GM18870 (cell line): ENCODE measurements at regions not wholly inside any gene's neighbourhood (a gene's known extent, or its start where the extent isn't known, plus 50 kb on each side); places are given as distances from the start of the nearest gene placed in this dataset.

Source experiments
- ATAC-seq: cut with Tn5 transposase; IDR thresholded peaks from one replicate; pipeline ENCODE4 v1.9.1; 2021; ENCODE audit warnings: moderate library complexity; ENCODE audit not compliant: unreplicated experiment

DNA sequence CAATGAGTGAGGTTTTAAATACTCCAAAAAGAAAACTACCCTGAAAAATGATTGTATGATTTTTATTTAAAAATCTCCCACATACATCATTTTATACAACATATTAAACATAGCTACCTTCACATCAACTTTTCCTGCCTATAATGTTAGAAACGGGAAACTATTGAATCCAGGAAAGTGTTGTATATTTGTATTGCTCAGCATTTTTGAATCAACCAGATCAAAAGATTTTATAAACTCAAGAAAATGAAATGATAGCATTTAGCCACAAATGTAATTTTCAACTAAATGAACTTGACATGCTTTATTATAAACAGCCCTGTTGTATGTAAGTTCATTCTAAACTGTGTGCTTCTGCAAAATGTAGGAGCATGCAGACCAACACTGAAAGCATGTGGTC, 124.6 kb upstream of the SLC10A2 start:
- ATAC-seq = no peak

DNA sequence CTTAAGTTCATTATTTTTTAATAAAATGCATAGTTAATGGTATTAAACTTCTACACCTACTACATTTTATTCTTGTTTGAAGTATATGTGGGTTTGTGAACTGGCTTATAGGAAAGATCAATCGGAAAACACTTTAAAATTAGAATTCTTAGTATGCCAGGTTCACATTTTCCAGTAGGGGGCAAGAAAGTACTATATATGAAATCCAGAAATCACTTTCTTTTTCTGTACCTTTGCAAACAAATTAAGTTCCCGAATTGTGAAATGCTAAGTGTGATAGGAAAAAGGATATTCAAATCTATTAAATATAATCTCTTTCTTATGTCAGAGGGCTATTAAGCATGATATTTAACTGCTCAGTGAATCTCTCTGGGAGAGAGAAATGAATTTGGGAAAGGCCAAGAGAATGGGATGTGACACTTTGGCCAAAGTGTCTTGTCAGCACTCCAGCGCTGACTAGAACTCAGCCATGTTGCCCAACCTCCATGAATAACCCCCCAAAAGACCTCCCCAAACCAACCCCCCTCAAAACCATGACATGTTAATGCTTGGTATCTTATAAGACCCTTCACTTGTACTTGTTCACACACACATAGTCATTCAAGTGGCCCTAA, 122.6 kb upstream of the SLC10A2 start:
- ATAC-seq = no peak

DNA sequence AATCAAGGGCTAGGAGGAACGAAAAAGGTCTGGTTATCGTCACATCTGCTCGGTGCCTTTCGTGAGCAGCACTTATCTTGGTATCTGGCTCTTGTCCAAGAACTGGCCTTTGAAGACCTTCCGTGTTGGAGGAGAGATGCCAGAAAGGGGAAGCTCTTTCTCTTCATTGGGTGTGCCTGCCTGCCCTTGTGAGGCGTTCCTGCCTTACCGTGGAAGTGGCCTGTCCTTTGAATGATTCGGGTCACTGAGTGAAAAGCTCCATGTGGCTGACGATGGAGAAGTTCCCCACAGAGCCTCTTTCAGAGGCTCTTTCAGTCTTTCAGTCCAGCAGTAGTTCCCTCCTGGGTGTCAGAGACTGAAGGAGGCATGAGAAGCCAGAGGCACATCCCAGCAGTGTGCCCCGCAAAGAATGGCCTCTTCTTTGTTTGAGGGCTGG, 121.5 kb upstream of the SLC10A2 start:
- ATAC-seq = no peak

GRCh38 chr13:103184413-103184812, 118.2 kb upstream of the SLC10A2 start:
- peak; percentile 62 for ATAC-seq

- ATAC-seq = no peak
These were observed 113.0 kb upstream of the SLC10A2 start for GRCh38 chr13:103178986-103179943.

GRCh38 chr13:103174966-103175365, 108.7 kb upstream of the SLC10A2 start:
- no peak for ATAC-seq

GRCh38 chr13:103168901-103169508, 102.8 kb upstream of the SLC10A2 start:
- no peak for ATAC-seq

DNA sequence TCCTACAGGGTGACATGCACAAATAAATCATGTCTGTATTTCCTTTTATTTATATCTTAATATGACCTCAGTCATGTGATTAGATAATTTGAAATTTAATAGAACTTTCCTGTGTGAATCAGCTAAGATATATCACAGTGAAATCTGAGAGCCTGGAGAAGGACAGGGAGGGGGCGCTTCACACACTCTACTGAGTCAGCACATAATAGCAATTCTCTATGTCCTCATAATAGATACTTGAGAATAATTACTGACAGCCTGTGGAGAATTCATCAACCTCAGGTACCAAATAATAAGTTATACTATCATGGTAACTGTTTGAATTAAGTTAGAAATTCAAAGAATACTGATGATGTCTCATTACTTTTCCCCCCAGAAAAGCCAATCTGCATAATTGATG, 98.0 kb upstream of the SLC10A2 start:
- no peak for ATAC-seq

- ATAC-seq = no peak
These were observed 95.3 kb upstream of the SLC10A2 start for GRCh38 chr13:103161476-103161875.

DNA sequence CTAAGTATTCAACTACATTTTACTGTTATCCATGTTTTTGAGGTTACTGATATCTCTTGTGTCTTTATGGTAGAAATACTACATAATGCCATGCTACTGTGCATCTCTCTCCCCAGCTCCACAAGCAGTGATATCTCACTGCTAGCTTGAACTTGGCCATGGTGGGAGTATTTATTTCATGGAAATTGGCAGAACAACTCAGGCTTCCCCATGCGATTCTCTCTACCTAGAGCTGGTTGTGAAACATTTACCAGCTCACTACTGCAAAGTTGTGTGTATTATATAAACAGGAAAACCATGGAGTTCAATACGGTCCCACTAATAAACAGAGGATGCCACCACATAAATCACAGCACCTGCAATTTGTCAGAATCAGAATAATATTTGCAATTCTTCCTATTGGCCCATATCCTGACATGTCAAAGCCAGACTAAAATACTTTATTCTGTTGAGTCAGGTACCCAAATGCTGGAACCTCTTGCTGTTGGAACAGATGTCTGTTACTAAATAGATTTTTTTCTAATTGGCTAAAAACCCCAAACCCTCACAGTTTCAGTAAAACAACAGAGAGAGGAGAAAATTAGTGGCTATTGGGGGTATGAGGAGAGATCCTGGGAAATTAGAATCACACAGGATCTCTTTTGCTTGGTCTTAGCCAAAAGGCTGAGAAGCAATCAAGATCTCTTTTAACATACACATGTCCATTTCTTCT, 91.4 kb upstream of the SLC10A2 start:
- ATAC-seq = no peak

DNA sequence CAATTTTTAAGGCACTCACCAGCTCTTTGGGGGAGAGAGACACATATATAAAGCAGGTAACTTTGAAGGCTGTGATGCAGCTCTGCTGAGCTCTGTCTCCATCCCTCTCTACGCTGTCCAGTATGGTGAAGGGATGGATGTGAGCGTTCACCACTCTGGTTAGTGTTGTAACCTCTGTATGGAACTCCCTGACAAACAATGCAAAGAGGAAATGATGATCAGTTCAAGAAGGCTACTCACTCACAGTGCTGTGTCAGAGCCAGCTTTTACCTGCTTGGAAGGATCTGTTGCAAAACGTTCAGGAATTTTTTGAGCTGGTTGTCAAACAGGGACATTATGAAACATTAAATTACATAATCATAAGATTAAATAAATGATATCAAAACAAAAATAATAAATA, 90.8 kb upstream of the SLC10A2 start:
- ATAC-seq = no peak

- ATAC-seq = no peak
These were observed 90.3 kb upstream of the SLC10A2 start for GRCh38 chr13:103156346-103156998.

GRCh38 chr13:103153466-103153865, 87.2 kb upstream of the SLC10A2 start:
- no peak for ATAC-seq

DNA sequence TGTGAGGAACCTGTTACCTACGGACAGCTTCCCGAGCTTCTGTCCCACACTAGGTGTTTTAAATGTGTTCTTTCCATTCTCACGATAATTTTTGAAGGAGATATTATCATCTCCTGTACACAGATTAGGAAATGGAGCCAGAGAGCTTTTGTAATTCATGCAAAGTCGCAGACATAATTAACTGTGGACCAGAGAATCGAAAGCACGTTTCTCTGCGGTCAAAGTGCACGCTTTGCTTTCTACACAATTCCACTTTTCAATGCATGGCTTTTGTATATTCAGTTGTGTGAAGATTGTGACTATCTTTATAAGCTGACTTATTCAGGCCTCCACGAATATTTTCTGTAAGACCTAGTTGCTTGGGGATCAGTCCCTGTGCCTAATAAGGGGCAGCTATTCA, 81.7 kb upstream of the SLC10A2 start:
- ATAC-seq = no peak

- no peak for ATAC-seq
These were observed 79.2 kb upstream of the SLC10A2 start for GRCh38 chr13:103145442-103145841.

- no peak for ATAC-seq
These were observed 77.2 kb upstream of the SLC10A2 start for GRCh38 chr13:103143432-103143831.

- ATAC-seq = no peak
These were observed 75.9 kb upstream of the SLC10A2 start for GRCh38 chr13:103142151-103142550.

DNA sequence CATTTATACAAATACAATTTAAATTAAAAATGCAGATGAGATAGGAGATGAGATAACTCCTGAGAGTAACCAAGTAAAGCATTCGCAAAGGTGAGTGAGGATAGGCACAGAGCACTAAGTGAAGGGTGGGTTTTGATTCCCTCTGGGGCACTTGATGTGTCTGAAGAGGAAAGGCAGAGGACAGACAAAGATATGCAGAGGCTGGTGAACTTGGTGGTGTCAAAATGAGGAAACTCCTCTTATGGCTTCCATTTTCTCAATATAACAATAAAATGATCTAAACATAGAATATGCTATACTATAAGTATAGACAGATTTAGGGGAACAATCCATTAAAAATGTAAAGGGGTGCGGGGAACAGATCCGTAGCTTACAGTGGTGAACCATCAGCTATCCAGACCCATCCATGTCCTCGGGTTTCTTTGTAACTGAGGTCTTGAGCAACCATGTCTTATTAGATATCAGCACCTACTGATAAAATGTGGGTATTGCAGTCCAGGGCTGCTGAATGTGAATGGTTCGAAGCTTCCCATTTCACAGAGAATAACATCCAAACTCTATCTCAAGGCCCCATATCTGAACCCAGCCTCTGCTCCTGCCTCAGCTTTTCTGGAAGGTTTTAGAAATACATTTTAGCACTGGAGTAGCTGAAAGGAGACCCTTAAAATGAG, 73.9 kb upstream of the SLC10A2 start:
- ATAC-seq = peak; percentile 90

DNA sequence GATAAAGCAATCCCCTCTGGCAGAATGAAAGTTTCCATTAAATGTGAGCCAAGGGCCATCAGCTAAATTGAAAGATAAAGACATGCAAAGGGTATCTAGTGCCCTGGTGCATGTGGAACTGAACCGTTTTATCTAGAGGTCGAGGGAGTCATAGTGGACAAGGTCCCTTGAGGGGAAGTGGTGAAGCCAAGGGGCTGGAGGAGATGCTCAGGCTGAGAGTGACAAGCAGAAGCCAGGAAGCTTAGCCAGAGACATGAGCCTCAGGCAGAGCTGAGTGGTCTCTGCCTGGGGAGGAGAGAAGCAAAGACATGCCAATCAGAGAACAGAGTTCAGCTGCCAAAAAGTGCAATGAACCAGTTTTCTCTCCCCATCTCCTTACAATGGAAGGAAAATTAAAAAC, 68.1 kb upstream of the SLC10A2 start:
- no peak for ATAC-seq

GRCh38 chr13:103133556-103133955, 67.3 kb upstream of the SLC10A2 start:
- ATAC-seq = no peak
